Peyer's patch (tissue), 4 donors: ENCODE measurements at regions not wholly inside any gene's neighbourhood (a gene's known extent, or its start where the extent isn't known, plus 50 kb on each side); places are given as distances from the start of the nearest gene placed in this dataset.

Experiments used
- DNase-seq, 3 donors: peaks; one replicate each; pipeline ENCODE4 v3.0.0-alpha.2; 2017 to 2019
- H3K27ac ChIP-seq, 4 donors: fragments of 200-600 bp; sonication (generic); one replicate each; pipeline ENCODE4 v1.5.1; 2016 to 2019
- H3K27me3 ChIP-seq, 2 donors: fragments of 200-600 bp; sonication (generic); one replicate each; pipeline ENCODE4 v1.5.1; 2019
- H3K36me3 ChIP-seq, 3 donors: fragments of 200-600 bp; sonication (generic); one replicate each; pipeline ENCODE4 v1.5.1; 2016 to 2019
- H3K4me1 ChIP-seq, 4 donors: fragments of 200-600 bp; sonication (generic); one replicate each; pipeline ENCODE4 v1.5.1; 2016 to 2019
- H3K4me3 ChIP-seq, 4 donors: fragments of 200-600 bp; sonication (generic); 1 replicate in 3 of 4; 2 replicates in 1 of 4; pipeline ENCODE4 v1.5.1; 2016 to 2019; ENCODE audit warnings: mild to moderate bottlenecking in 1 of 4
- H3K9me3 ChIP-seq, 4 donors: fragments of 200-600 bp; sonication (generic); one replicate each; pipeline ENCODE4 v1.5.1; 2016 to 2019; ENCODE audit warnings: mild to moderate bottlenecking in 1 of 4
- CTCF ChIP-seq, 6 experiments: fragments of 450-650 bp in 4 of 6; fragments of 200-600 bp in 2 of 6; sonication (generic) in 1 of 6; IDR thresholded peaks; one replicate each; pipeline ENCODE4 v1.5.1; 2017 to 2019; ENCODE audit warnings: antibody characterized with exemption in 6 of 6, mild to moderate bottlenecking in 3 of 6, moderate library complexity in 1 of 6
- POLR2A ChIP-seq, 2 donors: fragments of 450-650 bp; IDR thresholded peaks; one replicate each; pipeline ENCODE4 v1.5.1; 2017; ENCODE audit warnings: antibody characterized with exemption in 2 of 2, mild to moderate bottlenecking in 2 of 2, moderate library complexity in 2 of 2

GRCh38 chr11:112776834-112777233, 184.4 kb upstream of the NCAM1 start:
- Histone ChIP-seq H3K27ac (no peak overlapping the region), H3K4me1 (no peaks in the 10 kb centered on the region), H3K9me3 (no peaks in the 10 kb centered on the region), H3K36me3 (no peaks in the 10 kb centered on the region), H3K27me3 (no peaks in the 10 kb centered on the region), H3K4me3 (no peak overlapping the region)
- no peak for TF ChIP-seq POLR2A (IDR thresholded peaks at IDR 0.05)
- TF ChIP-seq CTCF (IDR thresholded peaks at IDR 0.05), result no peak
- DNase-seq, result no peak

DNA sequence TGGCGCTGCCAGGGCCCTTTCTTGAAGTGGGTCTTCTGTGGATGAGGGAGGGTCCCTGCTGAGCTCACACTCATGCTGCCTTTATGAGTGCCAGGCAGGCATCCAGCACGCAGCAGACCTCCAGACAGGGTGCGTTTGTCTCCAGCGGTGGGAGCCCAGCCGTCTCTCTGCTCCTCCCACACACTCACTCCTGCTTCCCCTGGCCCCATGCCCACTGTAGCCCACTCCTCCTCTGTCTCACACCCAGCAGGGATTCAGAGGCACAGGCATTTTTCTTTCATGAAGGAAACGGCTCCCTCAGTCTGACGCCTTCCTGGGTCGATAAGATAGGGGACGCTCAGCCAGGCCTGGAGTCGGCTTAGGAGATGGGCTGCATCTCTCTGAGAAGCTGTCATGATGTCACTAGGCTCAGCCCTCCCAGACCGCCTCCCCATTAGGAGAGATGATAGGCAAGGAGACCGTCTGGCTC, 183.9 kb upstream of the NCAM1 start:
- Histone ChIP-seq H3K27me3 (no peaks in the 10 kb centered on the region), H3K36me3 (no peaks in the 10 kb centered on the region), H3K4me3 (no peak overlapping the region), H3K4me1 (no peaks in the 10 kb centered on the region), H3K9me3 (no peaks in the 10 kb centered on the region), H3K27ac (no peak overlapping the region)
- TF ChIP-seq POLR2A (IDR thresholded peaks at IDR 0.05) (no peak), CTCF (IDR thresholded peaks at IDR 0.05) (no peak)
- no peak for DNase-seq

GRCh38 chr11:112778091-112778876, 182.9 kb upstream of the NCAM1 start:
- TF ChIP-seq POLR2A (IDR thresholded peaks at IDR 0.05) (no peak), CTCF (IDR thresholded peaks at IDR 0.05) (no peak)
- Histone ChIP-seq H3K9me3 (no peaks in the 10 kb centered on the region), H3K4me1 (no peaks in the 10 kb centered on the region), H3K27me3 (no peaks in the 10 kb centered on the region), H3K4me3 (no peak overlapping the region), H3K36me3 (no peaks in the 10 kb centered on the region), H3K27ac (no peak overlapping the region)
- no peak for DNase-seq

DNA sequence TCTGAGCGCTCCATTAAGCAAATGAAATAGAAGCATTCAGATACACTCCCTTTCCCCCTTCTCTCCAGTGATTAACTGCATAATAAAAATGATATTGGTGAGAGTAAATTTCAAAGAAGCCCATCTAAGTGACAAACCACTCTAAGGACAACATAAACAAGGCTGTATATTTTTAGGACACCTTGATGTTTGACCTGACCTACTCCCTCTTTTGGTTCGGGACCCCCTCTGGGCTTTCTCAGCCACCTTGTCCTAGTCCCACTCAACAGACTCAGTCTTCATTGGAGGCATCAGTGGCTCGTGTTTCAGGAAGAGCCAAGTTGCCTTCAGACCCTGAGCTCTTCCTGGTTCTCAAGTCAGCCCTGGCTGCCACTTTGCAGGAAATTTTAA, 182.3 kb upstream of the NCAM1 start:
- Histone ChIP-seq H3K27me3 (no peaks in the 10 kb centered on the region), H3K36me3 (no peaks in the 10 kb centered on the region), H3K4me1 (no peaks in the 10 kb centered on the region), H3K27ac (no peak overlapping the region), H3K4me3 (no peak overlapping the region), H3K9me3 (no peaks in the 10 kb centered on the region)
- TF ChIP-seq POLR2A (IDR thresholded peaks at IDR 0.05) (no peak), CTCF (IDR thresholded peaks at IDR 0.05) (no peak)
- DNase-seq, result no peak

DNA sequence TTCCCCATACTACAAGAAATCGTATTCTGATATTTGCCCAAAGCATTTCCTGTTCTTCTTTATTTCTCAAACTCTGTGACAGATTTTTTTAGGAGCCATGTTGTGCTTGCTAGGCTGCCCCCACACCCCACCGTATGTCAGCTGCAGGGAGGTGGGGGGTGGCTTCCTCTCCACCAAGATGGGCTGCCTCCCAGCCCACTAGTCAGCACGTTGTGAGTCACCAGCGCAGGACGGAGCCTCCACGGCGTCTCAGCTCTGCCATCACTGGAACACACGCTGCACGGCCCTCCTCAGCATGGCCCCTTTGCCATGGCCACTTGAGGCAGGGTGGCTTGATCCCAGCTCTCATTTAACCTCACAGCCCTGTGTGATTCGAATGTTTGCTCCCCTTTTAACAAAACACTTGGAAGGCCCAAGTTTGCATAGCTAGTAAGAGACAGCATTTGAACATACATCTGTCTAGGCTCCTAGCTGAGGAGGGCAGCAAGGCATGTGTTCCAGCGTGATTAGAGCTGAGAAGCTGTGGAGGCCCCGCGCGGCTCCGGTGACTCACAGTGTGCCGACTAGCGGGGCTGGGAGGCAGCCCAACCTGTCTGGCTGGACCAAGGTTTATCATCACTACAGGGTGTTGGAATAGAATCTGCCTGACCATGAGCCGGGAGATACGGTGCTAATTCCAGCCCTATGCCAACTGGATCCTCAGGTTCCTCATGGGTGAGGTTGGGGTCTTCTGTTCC, 180.7 kb upstream of the NCAM1 start:
- H3K27me3 ChIP-seq, result no peaks in the 10 kb centered on the region
- H3K36me3 ChIP-seq, result no peaks in the 10 kb centered on the region
- H3K9me3 ChIP-seq, result no peaks in the 10 kb centered on the region
- DNase-seq, result no peak
- no peak overlapping the region for H3K27ac ChIP-seq
- TF ChIP-seq CTCF (IDR thresholded peaks at IDR 0.05) (no peak), POLR2A (IDR thresholded peaks at IDR 0.05) (no peak)
- H3K4me1 ChIP-seq, result no peaks in the 10 kb centered on the region
- H3K4me3 ChIP-seq, result no peak overlapping the region
